ENCODE measurements at regions not wholly inside any gene's neighbourhood (a gene's known extent, or its start where the extent isn't known, plus 50 kb on each side); places are given as distances from the start of the nearest gene placed in this dataset.

- Histone ChIP-seq H3K4me3 (ENCODE audit: low read length) (no peak overlapping the region), H3K9ac (ENCODE audit: low read length) (no peak overlapping the region), H3K36me3 (ENCODE audit: control insufficient read depth, insufficient read depth, low read length) (no peaks in the 10 kb centered on the region), H3K27ac (ENCODE audit: low read depth, low read length) (no peak overlapping the region), H3K4me1 (ENCODE audit: control insufficient read depth, insufficient read depth, low read length) (no peaks in the 10 kb centered on the region), H3K27me3 (ENCODE audit: control insufficient read depth, insufficient read depth, low read length) (no peaks in the 10 kb centered on the region)
These were observed 186.8 kb downstream of the TGFB2 start for GRCh38 chr1:218531936-218532335.

DNA sequence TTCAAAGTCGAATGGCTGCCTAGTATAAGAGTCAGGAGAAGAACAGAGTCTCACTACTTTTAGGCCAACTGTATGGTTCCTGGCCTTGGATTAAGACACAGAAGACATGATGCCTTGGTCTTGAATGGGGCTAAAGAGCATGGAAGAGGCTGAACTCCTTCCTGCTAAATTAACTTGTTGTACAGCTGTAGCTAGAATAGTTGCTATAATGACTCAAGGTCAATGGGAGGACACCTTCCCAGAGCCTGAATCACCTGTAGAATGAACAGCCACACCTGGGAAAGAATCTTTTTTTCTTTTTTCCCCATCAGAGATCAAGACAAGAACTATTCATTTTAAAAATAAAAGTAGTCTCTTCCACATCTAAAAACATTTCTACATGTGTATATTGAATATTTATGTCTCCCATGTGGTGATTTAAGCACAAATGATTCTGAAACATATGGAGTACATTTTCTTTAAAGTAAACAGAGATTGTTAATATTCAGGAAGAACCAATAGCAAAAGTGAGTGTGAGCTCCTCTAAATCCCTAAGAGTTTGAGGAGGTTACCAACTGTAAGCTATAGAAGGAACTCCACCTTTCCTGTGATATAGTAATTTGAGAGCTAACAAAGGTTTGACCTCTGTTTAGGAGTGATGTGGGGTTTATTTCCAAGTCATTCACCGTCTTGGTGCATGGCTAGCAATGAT lies 191.3 kb downstream of the TGFB2 start:
- no peaks in the 10 kb centered on the region for H3K27me3 ChIP-seq (ENCODE audit: control insufficient read depth, insufficient read depth, low read length)
- H3K4me3 ChIP-seq (ENCODE audit: low read length) = no peak overlapping the region
- H3K9ac ChIP-seq (ENCODE audit: low read length) = no peak overlapping the region
- no peaks in the 10 kb centered on the region for H3K4me1 ChIP-seq (ENCODE audit: control insufficient read depth, insufficient read depth, low read length)
- no peak overlapping the region for H3K27ac ChIP-seq (ENCODE audit: low read depth, low read length)
- no peaks in the 10 kb centered on the region for H3K36me3 ChIP-seq (ENCODE audit: control insufficient read depth, insufficient read depth, low read length)

DNA sequence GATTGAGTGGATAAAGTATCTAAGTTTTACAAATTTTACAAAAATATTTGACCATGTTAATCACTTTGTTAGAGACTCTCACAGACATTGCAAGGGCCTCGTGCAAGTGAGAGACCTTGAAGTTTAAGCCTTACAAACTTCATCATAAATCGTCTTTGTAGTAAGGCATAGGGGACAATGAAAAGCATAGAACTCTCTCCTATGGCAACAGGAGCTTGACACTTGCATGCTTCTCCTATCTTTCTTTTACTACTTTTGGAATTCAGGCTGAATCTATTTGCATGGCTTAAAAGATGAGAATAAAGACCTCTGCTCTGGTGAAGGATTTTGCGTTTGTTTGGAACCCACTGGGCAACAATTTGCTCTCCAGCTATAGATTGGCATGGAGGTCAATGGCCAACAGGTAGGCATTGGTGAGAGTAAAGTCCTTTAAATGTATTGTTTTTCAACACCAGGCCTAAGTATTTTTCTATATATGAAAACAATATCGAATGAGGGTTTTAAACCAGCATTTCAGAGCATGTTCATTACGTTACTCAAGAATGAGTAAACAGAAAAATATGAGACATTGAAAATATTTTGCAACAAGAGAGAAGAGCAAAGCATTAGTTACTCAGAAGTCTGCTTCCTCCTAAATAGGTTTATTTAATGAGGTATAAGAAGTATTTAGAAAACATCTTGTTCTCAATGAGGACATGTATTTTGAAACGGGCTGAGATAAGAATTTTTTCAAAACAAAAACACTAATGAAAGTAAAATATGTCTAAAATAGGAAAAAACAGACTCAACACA lies 192.2 kb downstream of the TGFB2 start:
- no peaks in the 10 kb centered on the region for H3K27me3 ChIP-seq (ENCODE audit: control insufficient read depth, insufficient read depth, low read length)
- H3K4me3 ChIP-seq (ENCODE audit: low read length) = no peak overlapping the region
- no peak overlapping the region for H3K27ac ChIP-seq (ENCODE audit: low read depth, low read length)
- H3K9ac ChIP-seq (ENCODE audit: low read length) = no peak overlapping the region
- H3K36me3 ChIP-seq (ENCODE audit: control insufficient read depth, insufficient read depth, low read length) = no peaks in the 10 kb centered on the region
- no peaks in the 10 kb centered on the region for H3K4me1 ChIP-seq (ENCODE audit: control insufficient read depth, insufficient read depth, low read length)

DNA sequence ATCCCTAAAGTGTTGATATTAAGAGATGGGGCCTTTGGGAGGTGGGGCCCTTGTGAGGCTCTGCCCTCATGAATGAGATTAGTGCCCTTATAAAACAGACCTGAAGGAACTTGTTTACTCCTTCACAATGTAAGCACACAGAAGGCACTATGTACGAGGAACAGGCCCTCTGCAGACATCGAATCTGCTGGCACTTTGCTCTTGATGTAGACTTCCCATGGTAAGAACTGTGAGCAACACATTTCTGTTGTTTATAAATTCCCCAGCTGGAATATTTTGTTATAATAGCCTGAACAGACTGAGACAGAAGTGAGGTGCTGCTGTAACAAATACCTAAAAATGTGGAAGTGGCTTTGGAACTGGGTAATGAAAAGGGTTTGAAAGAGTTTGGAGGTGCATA lies 193.2 kb downstream of the TGFB2 start:
- Histone ChIP-seq H3K36me3 (ENCODE audit: control insufficient read depth, insufficient read depth, low read length) (no peaks in the 10 kb centered on the region), H3K27me3 (ENCODE audit: control insufficient read depth, insufficient read depth, low read length) (no peaks in the 10 kb centered on the region), H3K4me1 (ENCODE audit: control insufficient read depth, insufficient read depth, low read length) (no peaks in the 10 kb centered on the region), H3K9ac (ENCODE audit: low read length) (no peak overlapping the region), H3K4me3 (ENCODE audit: low read length) (no peak overlapping the region), H3K27ac (ENCODE audit: low read depth, low read length) (no peak overlapping the region)

DNA sequence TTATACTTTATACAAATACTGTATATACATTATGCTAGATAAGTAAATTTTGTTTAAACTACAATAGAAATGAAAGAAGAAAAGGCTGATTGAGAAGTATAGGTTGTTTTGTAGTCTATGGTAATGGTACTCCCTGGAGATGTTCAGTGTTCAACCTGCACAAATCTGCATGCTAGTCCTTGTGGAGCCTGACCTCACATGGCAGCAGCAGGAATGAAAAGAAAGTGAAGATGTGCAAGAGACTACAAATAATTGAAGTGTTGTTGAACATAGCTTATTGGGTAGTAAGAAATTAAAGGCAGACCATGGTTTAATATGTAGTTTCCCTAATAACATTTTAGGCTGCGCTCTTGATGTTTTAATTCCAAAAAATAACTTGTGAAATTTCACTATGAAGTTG lies 201.2 kb downstream of the TGFB2 start:
- no peak overlapping the region for H3K9ac ChIP-seq (ENCODE audit: low read length)
- H3K36me3 ChIP-seq (ENCODE audit: control insufficient read depth, insufficient read depth, low read length) = no peaks in the 10 kb centered on the region
- H3K27me3 ChIP-seq (ENCODE audit: control insufficient read depth, insufficient read depth, low read length) = no peaks in the 10 kb centered on the region
- H3K4me1 ChIP-seq (ENCODE audit: control insufficient read depth, insufficient read depth, low read length) = no peaks in the 10 kb centered on the region
- no peak overlapping the region for H3K4me3 ChIP-seq (ENCODE audit: low read length)
- H3K27ac ChIP-seq (ENCODE audit: low read depth, low read length) = no peak overlapping the region

- H3K4me3 ChIP-seq (ENCODE audit: low read length) = no peak overlapping the region
- no peaks in the 10 kb centered on the region for H3K4me1 ChIP-seq (ENCODE audit: control insufficient read depth, insufficient read depth, low read length)
- no peak overlapping the region for H3K9ac ChIP-seq (ENCODE audit: low read length)
- no peaks in the 10 kb centered on the region for H3K27me3 ChIP-seq (ENCODE audit: control insufficient read depth, insufficient read depth, low read length)
- H3K36me3 ChIP-seq (ENCODE audit: control insufficient read depth, insufficient read depth, low read length) = no peaks in the 10 kb centered on the region
- no peak overlapping the region for H3K27ac ChIP-seq (ENCODE audit: low read depth, low read length)
These were observed 203.0 kb downstream of the TGFB2 start for GRCh38 chr1:218547957-218548730.

GRCh38 chr1:218548764-218549163 lies 203.6 kb downstream of the TGFB2 start:
- Histone ChIP-seq H3K27me3 (ENCODE audit: control insufficient read depth, insufficient read depth, low read length) (no peaks in the 10 kb centered on the region), H3K36me3 (ENCODE audit: control insufficient read depth, insufficient read depth, low read length) (no peaks in the 10 kb centered on the region), H3K4me1 (ENCODE audit: control insufficient read depth, insufficient read depth, low read length) (no peaks in the 10 kb centered on the region), H3K27ac (ENCODE audit: low read depth, low read length) (no peak overlapping the region), H3K4me3 (ENCODE audit: low read length) (no peak overlapping the region), H3K9ac (ENCODE audit: low read length) (no peak overlapping the region)

DNA sequence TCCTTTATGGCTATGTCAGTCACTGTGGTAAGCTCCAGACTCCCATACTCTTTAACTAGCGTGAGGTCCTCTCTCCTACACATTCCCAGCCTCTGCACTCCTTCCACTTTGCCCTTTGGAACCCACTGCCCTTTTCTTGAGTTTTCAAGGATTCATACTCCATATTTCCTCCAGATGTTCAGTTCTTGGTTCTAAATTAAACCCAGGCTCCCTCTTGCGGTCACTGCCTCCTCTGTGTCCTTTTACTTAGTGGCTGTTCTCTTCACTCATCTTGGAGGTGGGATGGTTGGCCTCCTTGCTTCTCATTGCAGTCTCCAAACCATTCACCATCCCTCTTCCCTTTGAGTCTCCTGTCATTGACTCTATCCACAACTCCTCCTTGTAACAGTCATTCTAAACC lies 208.1 kb downstream of the TGFB2 start:
- no peaks in the 10 kb centered on the region for H3K4me1 ChIP-seq (ENCODE audit: control insufficient read depth, insufficient read depth, low read length)
- no peaks in the 10 kb centered on the region for H3K27me3 ChIP-seq (ENCODE audit: control insufficient read depth, insufficient read depth, low read length)
- no peak overlapping the region for H3K27ac ChIP-seq (ENCODE audit: low read depth, low read length)
- H3K36me3 ChIP-seq (ENCODE audit: control insufficient read depth, insufficient read depth, low read length) = no peaks in the 10 kb centered on the region
- no peak overlapping the region for H3K9ac ChIP-seq (ENCODE audit: low read length)
- no peak overlapping the region for H3K4me3 ChIP-seq (ENCODE audit: low read length)

DNA sequence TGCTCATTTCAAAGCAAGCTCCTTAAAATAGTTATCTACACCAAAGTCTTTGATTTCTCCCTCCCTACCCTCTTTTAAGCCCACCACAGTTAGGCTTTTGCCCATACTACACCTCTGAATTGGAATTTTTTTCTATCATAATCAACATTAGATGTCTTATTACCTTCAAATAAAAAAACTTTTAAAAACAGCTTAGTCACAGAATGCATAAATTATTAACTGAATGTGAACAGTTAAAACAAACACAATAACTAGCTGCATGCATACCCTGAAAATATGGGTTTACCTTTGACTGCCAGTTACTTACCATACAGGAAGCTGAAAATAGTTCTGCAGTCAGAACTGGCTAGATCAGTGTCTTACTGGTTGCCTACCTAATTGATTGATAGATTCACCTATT lies 210.9 kb downstream of the TGFB2 start:
- Histone ChIP-seq H3K27me3 (ENCODE audit: control insufficient read depth, insufficient read depth, low read length) (no peaks in the 10 kb centered on the region), H3K9ac (ENCODE audit: low read length) (no peak overlapping the region), H3K27ac (ENCODE audit: low read depth, low read length) (no peak overlapping the region), H3K36me3 (ENCODE audit: control insufficient read depth, insufficient read depth, low read length) (no peaks in the 10 kb centered on the region), H3K4me3 (ENCODE audit: low read length) (no peak overlapping the region), H3K4me1 (ENCODE audit: control insufficient read depth, insufficient read depth, low read length) (peaks cover 2% of the 10 kb centered on the region)

- Histone ChIP-seq H3K36me3 (ENCODE audit: control insufficient read depth, insufficient read depth, low read length) (no peaks in the 10 kb centered on the region), H3K9ac (ENCODE audit: low read length) (no peak overlapping the region), H3K4me1 (ENCODE audit: control insufficient read depth, insufficient read depth, low read length) (peaks cover 2% of the 10 kb centered on the region), H3K27me3 (ENCODE audit: control insufficient read depth, insufficient read depth, low read length) (no peaks in the 10 kb centered on the region), H3K27ac (ENCODE audit: low read depth, low read length) (no peak overlapping the region), H3K4me3 (ENCODE audit: low read length) (no peak overlapping the region)
These were observed 212.6 kb downstream of the TGFB2 start for GRCh38 chr1:218557731-218558130.

DNA sequence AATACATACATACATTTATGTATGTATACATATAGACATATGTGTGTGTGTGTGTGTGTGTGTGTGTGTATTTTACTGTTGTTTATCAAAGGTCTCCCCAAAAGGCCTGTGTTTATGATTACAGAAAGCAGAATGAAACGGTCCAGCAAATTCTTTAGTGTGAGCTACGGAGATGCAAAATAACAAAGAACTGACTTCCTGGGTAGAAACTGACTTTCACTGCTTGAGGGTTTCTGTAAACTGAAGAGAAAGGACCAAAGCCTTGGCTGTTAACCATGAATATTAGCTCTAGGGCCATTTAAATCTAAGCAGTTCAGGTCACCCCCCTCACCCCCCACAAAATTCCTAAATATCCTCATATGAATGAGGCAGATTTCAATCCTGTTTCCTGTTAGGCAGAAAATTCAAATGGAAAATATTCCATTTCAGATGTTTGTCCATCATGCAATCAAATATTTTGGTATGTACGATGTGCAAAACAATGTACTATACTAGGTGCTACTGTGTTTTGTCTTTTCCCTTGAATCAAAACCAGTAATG lies 213.2 kb downstream of the TGFB2 start:
- Histone ChIP-seq H3K27ac (ENCODE audit: low read depth, low read length) (no peak overlapping the region), H3K4me1 (ENCODE audit: control insufficient read depth, insufficient read depth, low read length) (peaks cover 2% of the 10 kb centered on the region), H3K27me3 (ENCODE audit: control insufficient read depth, insufficient read depth, low read length) (no peaks in the 10 kb centered on the region), H3K36me3 (ENCODE audit: control insufficient read depth, insufficient read depth, low read length) (no peaks in the 10 kb centered on the region), H3K4me3 (ENCODE audit: low read length) (no peak overlapping the region), H3K9ac (ENCODE audit: low read length) (no peak overlapping the region)

- Histone ChIP-seq H3K36me3 (ENCODE audit: control insufficient read depth, insufficient read depth, low read length) (no peaks in the 10 kb centered on the region), H3K4me3 (ENCODE audit: low read length) (no peak overlapping the region), H3K9ac (ENCODE audit: low read length) (no peak overlapping the region), H3K4me1 (ENCODE audit: control insufficient read depth, insufficient read depth, low read length) (no peaks in the 10 kb centered on the region), H3K27me3 (ENCODE audit: control insufficient read depth, insufficient read depth, low read length) (no peaks in the 10 kb centered on the region), H3K27ac (ENCODE audit: low read depth, low read length) (no peak overlapping the region)
These were observed 220.2 kb downstream of the TGFB2 start for GRCh38 chr1:218565377-218565776.

All from rectal smooth muscle tissue (tissue), 1 donor.